GM12875 (cell line): ENCODE measurements at regions not wholly inside any gene's neighbourhood (a gene's known extent, or its start where the extent isn't known, plus 50 kb on each side); places are given as distances from the start of the nearest gene placed in this dataset.

Experiments used
- H3K4me3 ChIP-seq: one replicate; pipeline ENCODE4 v1.5.1; 2011; ENCODE audit warnings: low read depth, low read length, control low read depth
- CTCF ChIP-seq: IDR thresholded peaks from 2 replicates; pipeline ENCODE4 v1.5.1; 2011; ENCODE audit warnings: low read depth, mild to moderate bottlenecking, control low read depth, inconsistent platforms, low read length, moderate library complexity, borderline replicate concordance; ENCODE audit not compliant: insufficient read depth

GRCh38 chr2:238994432-238994831 is 146.5 kb downstream of the TWIST2 start:
- TF ChIP-seq CTCF: no peak
- H3K4me3 ChIP-seq: no peak overlapping the region

GRCh38 chr2:238994876-238995275 is 147.0 kb downstream of the TWIST2 start:
- TF ChIP-seq CTCF: no peak
- no peak overlapping the region for H3K4me3 ChIP-seq

- no peak for TF ChIP-seq CTCF
- H3K4me3 ChIP-seq: no peak overlapping the region
Observed at GRCh38 chr2:238995634-238996033, 147.7 kb downstream of the TWIST2 start.

- no peak overlapping the region for H3K4me3 ChIP-seq
- no peak for TF ChIP-seq CTCF
Observed at GRCh38 chr2:238996331-238997136, 148.6 kb downstream of the TWIST2 start.

DNA sequence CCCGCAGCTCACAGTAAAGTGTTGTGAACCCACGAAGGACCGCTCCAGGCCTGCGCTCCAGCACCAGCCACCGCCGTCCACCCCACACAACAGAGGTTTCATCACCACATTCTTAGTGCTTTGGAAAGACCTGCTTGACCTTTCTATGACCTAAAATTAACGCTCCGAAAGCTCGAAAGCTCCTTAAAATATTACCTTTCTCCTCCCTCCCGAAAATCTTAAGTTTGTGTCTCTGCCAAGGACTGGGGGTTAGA is 149.2 kb downstream of the TWIST2 start:
- no peak overlapping the region for H3K4me3 ChIP-seq
- no peak for TF ChIP-seq CTCF

DNA sequence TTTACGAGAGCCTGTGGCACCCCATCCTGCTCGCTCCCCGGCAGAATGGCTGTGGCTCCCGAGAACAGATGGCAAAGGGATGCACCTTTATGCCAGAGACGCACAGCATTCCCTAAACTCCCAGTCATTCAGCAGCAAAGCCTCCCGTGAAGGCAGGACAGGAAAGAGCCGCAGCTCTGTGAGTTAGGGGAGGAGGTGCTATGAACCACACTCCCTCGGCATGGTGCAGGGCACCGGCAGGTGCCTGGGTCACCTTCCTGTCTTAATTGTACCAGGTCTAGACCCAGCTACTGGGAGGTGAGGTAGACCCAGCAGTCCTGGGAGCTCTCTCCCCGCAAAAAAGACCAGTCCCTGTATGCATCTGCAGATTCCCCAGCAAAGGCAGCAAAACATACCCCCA is 149.8 kb downstream of the TWIST2 start:
- no peak overlapping the region for H3K4me3 ChIP-seq
- no peak for TF ChIP-seq CTCF
